Lower leg skin (tissue), 4 donors: ENCODE measurements at regions not wholly inside any gene's neighbourhood (a gene's known extent, or its start where the extent isn't known, plus 50 kb on each side); places are given as distances from the start of the nearest gene placed in this dataset.

Experiments
- DNase-seq, 2 donors: peaks; one replicate each; pipeline ENCODE4 v3.0.0-alpha.2; 2019; ENCODE audit warnings: low spot score in 2 of 2
- H3K4me3 ChIP-seq: fragments of 200-600 bp; sonication (generic); 2 replicates; pipeline ENCODE4 v1.5.1; 2017; ENCODE audit warnings: mild to moderate bottlenecking, low read depth; ENCODE audit not compliant: poor library complexity, severe bottlenecking
- CTCF ChIP-seq, 3 donors: fragments of 450-650 bp; IDR thresholded peaks; one replicate each; pipeline ENCODE4 v1.5.1; 2016; ENCODE audit warnings: antibody characterized with exemption in 3 of 3, mild to moderate bottlenecking in 3 of 3, moderate library complexity in 2 of 3
- POLR2A ChIP-seq, 2 donors: fragments of 450-650 bp; IDR thresholded peaks; one replicate each; pipeline ENCODE4 v1.6.1; 2016 to 2017; ENCODE audit warnings: antibody characterized with exemption in 2 of 2, mild to moderate bottlenecking in 1 of 2, moderate library complexity in 1 of 2
- WGBS, 2 donors: methylation state at CpG; one replicate each; pipeline ENCODE4 v1.1.5; 2018; 5-methylcytosine and 5-hydroxymethylcytosine counted together
- intact Hi-C: fragments of 100-400 bp; cut with DNase I; formaldehyde crosslinking; loops from one replicate; pipeline ENCODE4 v1.15.0; 2023; ENCODE audit warnings: low total_unique reads

- TF ChIP-seq POLR2A (IDR thresholded peaks at IDR 0.05) (no peak), CTCF (IDR thresholded peaks at IDR 0.05) (no peak)
- DNase-seq = no peak
- 33 to 58% methylated on average over 1 of the region's 1 CpG for WGBS, 2 donors
- H3K4me3 ChIP-seq = no peak overlapping the region
- intact Hi-C loops = no loop called here
Observed at GRCh38 chr6:104286641-104287040, 573.1 kb downstream of the HACE1 start.

- intact Hi-C loops = no loop called here
- TF ChIP-seq CTCF (IDR thresholded peaks at IDR 0.05) (no peak), POLR2A (IDR thresholded peaks at IDR 0.05) (no peak)
- 62 to 70% methylated on average over 4 of the region's 4 CpGs for WGBS, 2 donors
- no peak for DNase-seq
- no peak overlapping the region for H3K4me3 ChIP-seq
Observed at GRCh38 chr6:104284872-104285271, 574.8 kb downstream of the HACE1 start.

GRCh38 chr6:104282581-104282980 is 577.1 kb downstream of the HACE1 start:
- H3K4me3 ChIP-seq = no peak overlapping the region
- no peak for DNase-seq
- intact Hi-C loops = no loop called here
- WGBS, 2 donors = 94 to 96% methylated on average over 2 of the region's 2 CpGs
- no peak for TF ChIP-seq CTCF (IDR thresholded peaks at IDR 0.05)
- TF ChIP-seq POLR2A (IDR thresholded peaks at IDR 0.05) = no peak

GRCh38 chr6:104281370-104281769 is 578.3 kb downstream of the HACE1 start:
- 84 to 86% methylated on average over 3 of the region's 3 CpGs for WGBS, 2 donors
- DNase-seq = no peak
- H3K4me3 ChIP-seq = no peak overlapping the region
- intact Hi-C loops = no loop called here
- TF ChIP-seq POLR2A (IDR thresholded peaks at IDR 0.05) = no peak
- TF ChIP-seq CTCF (IDR thresholded peaks at IDR 0.05) = no peak

GRCh38 chr6:104268389-104268788 is 591.3 kb downstream of the HACE1 start:
- intact Hi-C loops = no loop called here
- TF ChIP-seq POLR2A (IDR thresholded peaks at IDR 0.05) = no peak
- TF ChIP-seq CTCF (IDR thresholded peaks at IDR 0.05) = no peak
- WGBS, 2 donors = 54 to 68% methylated on average over 1 of the region's 1 CpG
- H3K4me3 ChIP-seq = no peak overlapping the region
- DNase-seq = no peak

GRCh38 chr6:104266922-104267321 is 592.8 kb downstream of the HACE1 start:
- no peak for TF ChIP-seq CTCF (IDR thresholded peaks at IDR 0.05)
- TF ChIP-seq POLR2A (IDR thresholded peaks at IDR 0.05) = no peak
- no peak for DNase-seq
- WGBS, 2 donors = 40 to 56% methylated on average over 2 of the region's 2 CpGs
- intact Hi-C loops = no loop called here
- H3K4me3 ChIP-seq = no peak overlapping the region
